ENCODE measurements at regions not wholly inside any gene's neighbourhood (a gene's known extent, or its start where the extent isn't known, plus 50 kb on each side); places are given as distances from the start of the nearest gene placed in this dataset.

DNA sequence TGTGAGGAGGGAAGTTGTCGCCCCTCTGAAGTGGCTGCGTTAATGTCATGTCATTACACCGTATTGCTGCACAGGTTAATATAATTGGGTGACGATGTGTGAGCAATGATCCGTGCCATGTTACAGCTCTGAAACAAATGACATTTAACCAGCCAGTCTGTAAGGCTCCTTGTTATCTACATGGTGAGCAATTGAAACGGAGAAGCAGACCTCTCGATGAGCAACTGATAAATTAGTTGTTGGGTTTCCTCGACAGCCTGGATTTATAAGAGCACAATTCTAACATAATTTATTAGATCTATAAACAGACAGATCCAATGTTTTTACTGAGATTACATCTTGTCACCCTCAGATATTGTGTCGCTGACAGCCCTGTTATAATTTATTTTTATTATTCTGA lies 49.9 kb upstream of the MAFB start:
- no peak for DNase-seq (ENCODE audit: low read depth in 3 of 3, low spot score in 2 of 3)

DNA sequence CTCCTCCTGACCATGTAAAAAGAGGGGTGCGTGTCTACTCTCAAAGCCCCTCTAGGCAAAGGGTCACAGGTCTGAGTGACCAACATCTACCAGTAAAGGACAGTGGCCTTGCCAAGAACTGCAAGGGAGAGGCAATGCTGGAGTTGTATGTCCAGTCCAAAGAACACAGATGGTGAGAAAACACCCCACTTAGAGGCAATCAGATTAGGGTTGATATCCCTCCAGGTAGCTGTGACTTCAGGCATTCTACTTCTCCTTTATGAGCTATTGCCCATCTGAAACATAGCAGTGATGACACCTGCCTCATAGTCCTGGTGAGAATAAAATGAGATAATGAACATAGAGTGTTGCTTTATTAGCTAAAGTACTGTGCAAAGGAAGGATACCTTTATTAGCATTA lies 50.8 kb upstream of the MAFB start:
- no peak for DNase-seq (ENCODE audit: low read depth in 3 of 3, low spot score in 2 of 3)

DNA sequence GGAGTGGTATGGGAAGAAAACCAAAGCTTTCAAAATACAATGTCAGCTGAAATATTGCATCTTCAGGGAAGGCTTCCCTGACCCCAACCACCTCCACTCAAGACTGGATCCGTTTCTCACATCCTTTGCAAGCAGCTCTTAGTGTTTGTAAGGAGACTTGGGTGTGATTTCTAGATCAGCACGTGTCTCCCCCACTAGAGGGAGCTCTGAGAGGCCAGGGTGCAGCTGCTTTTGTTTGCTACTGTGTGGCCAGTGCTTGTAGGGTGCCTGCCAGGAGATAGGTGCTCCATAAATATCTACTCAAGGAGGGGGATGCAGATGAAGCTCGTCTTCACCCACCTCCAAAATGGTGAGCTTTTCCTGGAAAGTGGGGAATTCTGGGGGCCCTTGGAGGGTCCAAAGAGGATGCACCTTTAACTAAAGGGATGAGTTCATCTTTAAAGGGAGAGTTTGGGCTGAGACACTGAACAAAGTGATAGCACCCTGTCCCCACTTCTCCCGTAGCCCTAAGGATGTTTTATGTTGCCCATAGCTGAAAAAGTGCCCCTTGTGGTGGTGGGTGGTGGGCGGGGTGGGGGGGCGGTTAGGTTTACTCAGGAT lies 52.6 kb upstream of the MAFB start:
- DNase-seq (ENCODE audit: low read depth in 3 of 3, low spot score in 2 of 3) = no peak

DNA sequence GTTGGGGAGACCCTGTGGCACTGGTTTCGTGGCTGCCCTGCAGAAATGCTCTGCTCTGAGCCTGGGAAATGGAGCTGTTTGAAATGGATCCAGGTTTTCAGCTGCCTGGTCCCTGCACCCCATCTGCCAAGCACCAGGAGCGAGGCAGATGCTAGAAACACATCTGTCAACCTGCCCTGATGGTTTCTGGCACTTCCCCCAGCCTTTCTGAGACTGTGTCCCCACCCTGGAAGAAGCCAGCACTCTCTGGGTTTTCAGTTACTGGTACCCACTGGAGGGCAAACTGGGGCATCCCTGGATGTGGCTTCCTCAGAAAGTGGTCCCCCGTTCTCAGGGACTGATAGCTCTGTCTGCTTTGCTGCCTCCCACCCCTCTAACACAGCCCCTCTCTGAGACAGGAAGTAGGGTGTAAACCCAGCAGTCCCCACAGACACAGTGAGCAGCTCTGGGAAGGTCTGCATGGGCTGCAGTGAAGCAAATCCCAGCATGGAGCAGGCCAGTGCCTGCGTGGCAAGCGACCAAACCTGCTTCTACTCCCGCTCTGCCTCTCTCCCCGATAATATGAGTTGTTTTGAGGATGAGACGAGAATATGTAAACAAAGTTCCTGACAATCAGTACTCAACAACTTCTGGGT lies 54.2 kb upstream of the MAFB start:
- DNase-seq (ENCODE audit: low read depth in 3 of 3, low spot score in 2 of 3) = no peak

DNA sequence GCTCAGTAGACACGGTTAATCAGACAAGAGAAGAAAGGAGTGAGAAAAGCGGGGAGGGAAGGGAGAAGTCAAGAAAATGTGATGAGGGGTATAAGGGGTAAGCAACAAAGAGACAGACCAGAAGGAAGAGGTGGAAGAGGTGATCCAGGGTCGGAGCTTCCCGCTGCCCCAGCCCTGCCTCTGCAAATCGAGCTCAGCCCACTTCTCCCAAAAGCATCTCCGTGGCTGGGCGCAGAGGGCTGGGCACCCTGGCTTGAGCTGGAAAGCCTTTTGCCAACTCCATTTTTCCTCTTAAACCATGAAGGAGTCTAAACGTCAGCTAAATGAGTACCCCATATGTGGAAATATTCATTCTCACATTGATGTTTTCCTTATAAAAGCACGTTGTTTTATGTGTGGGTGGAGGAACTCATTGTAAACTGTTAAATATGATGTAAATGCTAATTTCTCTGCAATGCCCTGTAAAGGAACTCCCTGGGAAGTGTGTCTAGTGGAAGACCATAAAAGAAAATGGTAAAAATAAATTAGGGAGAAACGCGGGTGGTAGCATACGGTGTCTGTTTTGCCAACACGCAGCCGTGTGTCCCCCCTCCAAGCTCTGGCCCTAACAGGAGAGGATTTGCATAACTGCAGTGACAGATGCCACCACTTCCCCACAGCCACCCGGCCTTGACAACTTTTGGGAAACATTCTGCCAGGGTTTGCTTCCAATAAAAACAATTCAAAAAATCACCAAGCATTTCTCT lies 55.2 kb upstream of the MAFB start:
- no peak for DNase-seq (ENCODE audit: low read depth in 3 of 3, low spot score in 2 of 3)

DNA sequence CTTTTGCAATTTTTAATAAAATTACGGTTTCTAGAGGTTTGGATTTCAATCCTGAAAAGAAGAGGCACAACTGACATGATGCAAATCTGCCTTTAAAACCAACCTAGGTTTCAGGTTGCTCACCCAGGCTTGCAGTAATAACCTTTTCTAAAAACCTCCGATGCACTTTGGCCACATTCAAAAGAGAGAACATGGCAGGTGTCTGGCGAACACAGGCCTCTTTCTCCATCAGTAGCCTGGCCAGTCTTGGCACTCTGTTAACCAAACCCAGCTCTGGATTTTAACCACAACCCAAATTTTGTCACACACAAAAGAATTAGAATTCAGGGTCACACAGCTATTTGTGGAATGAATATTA lies 55.8 kb upstream of the MAFB start:
- DNase-seq (ENCODE audit: low read depth in 3 of 3, low spot score in 2 of 3) = no peak

DNA sequence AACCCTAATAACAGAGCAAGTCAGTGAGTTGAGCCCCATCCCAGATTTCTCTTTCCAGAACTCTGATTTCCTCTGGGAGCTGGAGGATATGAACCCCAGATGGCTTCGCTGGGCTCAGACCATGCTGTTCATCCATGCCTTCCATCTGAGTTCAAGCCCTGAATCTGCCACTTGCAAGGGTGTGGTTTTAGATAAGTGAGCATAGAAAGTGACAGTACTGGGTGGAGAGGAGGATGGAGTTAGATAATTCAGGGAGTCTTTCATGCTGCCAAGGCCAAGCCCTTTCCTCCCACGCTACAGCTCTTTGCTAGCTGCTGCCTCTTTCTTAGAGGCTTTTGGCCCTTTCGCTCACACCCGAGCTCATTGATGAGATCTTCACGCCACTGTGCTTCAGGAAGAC lies 57.2 kb upstream of the MAFB start:
- DNase-seq (ENCODE audit: low read depth in 3 of 3, low spot score in 2 of 3) = no peak

DNA sequence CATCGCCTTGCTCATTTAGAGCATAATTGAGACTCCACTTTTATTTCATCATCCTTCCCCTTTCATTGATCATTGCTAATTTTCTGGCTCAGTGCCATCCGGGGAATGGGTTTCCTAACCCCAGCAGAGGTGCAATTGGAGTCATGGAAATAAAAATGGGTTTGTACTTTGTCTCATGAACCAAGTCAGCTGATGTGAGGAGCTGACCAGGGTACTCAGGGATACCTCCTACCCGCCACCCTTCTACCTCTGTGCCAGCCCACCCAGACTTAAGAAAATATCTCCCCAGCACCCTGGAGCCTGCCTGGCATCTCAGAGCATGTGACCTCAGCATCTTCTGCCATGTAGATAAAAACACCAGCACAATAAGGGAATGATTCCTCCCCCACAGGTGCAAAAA lies 59.1 kb upstream of the MAFB start:
- DNase-seq (ENCODE audit: low read depth in 3 of 3, low spot score in 2 of 3) = no peak

DNA sequence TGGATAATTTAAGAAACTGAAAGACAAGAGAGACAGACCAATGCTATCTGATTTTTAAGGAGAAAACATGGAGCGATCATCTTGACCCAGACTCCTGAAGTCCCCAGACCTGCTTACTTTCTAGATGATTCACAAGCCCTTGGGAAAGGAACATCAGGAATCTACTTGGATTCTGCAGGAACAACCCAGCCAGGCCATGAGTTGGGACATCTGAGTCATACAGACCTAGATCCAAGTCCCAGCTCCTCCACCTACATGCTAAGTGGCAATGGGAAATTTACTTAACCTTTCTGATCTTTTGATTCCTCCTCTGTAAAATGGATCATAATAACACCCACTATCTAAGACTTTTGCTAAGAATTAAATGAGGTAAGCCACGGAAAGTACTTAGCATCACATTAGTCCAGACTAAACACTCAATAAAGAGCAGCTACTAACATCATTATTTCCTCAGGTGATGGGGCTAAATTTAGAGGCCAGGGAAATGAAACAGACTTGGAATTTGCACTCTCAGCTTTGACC lies 61.0 kb upstream of the MAFB start:
- no peak for DNase-seq (ENCODE audit: low read depth in 3 of 3, low spot score in 2 of 3)

DNA sequence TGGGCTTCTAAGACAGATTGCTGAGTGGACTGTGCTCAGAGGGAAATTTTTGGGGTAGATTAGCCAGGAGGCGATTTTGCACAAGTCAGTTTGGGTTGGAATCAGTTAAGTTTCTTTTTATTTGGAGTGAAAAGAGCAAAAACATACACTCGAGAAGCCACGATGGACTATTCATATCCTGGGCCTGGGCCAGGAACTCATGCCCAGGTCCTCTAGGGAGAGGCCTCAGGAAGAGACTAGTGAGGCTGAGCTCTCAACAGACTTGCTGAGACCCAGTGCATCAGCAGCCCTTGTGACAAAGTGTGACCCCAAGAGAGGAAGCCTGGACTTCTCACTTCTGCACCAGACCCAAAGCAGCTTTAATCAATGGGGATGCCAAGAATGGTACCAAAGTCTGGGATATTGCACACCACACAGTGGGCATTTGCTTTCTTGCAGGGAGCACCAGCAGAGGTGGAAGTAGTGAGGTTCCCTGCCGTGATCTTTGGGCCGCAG lies 61.6 kb upstream of the MAFB start:
- DNase-seq (ENCODE audit: low read depth in 3 of 3, low spot score in 2 of 3) = no peak

DNA sequence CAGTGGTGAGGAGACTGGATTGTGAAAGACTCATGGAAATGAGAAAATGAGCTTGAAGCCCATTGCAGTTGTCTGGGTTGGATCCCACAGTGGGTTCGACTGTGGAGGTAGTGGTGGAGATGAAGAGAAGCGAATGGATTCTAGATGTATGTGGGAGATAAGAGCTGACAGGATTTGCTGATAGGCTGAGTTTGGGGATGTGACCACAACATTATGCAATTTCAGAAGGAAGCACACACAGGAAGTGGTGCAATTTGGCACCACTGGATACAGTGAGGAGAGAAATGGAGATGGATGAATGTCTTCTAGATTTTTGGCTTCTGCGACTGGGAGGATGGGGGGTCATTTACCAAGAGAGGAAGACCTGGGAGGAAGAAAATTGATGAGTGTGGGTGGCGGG lies 64.4 kb upstream of the MAFB start:
- DNase-seq (ENCODE audit: low read depth in 3 of 3, low spot score in 2 of 3) = no peak

DNA sequence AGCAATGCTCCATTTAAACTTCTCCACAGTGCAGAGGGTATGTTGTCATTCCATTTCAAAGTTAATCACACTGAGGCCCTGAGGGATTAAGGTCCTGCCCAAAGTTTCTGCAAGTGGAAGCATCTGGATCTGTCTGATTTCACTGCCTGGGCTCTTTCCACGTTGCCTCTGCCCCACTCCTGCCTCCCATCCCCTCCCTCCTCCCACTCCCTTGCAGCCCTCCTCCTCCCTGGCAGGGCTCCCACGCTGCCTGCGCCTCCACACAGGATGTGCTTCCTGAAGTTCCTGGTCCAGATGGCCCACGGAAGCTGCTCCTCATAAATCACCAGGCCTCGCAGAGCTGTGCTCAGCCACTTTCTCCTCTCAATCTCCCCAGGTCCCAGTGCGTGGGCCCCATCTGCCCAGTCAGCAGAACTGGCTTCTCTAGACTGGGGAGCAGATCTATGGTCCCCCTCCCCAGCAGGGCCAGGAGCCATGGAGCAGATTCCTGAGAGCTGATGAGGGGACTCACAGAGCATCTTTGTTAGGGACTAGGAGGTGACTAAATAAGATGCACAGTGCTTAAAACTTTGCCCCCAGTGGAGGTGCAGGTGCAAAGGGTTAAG lies 65.4 kb upstream of the MAFB start:
- DNase-seq (ENCODE audit: low read depth in 3 of 3, low spot score in 2 of 3) = peak in 1 of 3 donors; percentile 8

DNA sequence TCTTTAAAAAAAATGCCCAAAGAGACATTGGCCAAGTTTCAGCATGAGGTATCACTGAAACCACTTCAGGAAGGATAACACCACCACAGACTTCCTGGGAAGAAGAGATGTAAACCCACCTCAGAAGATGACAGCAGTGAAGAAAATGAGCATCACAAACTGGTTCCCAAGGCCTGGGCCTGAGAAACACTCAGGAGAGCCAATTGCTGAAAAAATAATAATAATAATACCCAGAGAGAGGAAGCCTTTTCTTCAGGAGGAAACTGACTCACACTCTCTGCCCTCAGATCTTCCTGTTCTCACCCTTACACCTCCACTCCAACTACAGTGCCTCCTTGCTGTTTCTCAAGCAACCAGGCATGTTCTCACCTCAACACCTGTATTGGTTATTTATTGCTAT lies 68.1 kb upstream of the MAFB start:
- DNase-seq (ENCODE audit: low read depth in 3 of 3, low spot score in 2 of 3) = no peak

DNA sequence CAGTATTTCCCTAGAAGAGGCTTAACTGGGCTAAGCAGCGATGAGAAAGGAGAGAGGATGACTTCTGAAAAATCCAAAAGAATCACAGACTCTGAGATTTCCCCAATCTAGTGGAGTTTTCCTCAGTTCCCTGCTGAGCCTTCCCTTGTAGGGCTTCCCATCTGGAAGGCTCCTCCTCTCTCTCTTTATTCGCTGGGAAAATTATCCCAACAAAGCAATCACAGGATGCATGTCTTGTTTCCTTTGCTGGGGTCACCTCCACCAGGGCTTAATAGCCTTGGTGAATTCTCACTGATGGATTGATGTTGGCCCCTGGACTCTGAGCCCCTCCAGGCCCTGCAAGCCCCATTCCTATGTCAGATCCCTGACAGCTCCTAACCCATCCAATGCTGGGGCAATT lies 69.8 kb upstream of the MAFB start:
- no peak for DNase-seq (ENCODE audit: low read depth in 3 of 3, low spot score in 2 of 3)

DNA sequence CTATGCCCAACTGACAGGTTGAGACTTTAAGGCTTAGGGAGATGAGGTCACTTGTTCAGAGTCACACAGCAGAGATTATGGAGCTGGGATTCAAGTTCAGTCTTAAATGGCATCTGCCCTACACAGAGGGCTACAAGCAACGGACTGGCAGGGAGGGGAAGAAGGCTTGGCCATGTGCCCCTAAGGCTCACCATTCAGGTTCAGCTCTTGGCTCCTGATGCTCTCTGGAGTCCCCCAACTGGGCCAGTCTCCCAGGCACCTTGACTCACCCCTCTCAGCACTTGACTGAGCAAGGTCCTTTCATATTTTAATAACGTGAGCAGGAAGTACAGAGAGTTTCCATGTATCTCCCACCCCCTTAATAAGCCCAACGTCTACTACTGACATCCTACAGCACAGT lies 71.4 kb upstream of the MAFB start:
- no peak for DNase-seq (ENCODE audit: low read depth in 3 of 3, low spot score in 2 of 3)

DNA sequence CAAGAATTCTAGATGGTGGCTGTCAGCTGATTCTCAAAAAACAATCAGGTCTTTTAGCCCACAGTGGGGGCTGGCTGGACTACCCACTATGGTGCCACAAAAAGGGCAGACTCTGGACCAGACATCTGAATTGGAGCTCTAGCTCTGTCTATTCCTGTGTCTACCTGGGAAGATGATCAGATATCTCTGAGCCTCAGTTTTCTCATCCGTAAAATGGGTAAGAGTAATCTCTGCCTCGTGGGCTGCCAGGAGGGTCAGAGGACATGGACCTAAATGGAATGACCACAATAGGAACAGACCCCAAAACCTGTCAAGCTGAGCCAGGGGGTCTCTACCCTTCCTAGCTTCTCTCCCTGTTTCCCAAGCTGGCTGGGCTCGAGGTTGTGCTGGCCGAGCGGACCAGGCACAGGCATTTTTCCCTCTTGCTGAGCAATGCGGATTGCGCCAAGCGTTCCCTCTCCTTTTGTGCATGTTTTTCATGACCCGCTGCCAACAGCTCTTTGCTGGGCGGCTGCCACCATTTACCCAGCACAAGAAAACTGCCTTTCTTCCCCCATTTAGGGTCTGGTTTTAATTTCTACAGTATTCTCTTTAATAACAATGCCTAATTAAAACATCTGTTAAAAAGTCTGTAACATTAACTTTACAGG lies 74.7 kb upstream of the MAFB start:
- DNase-seq (ENCODE audit: low read depth in 3 of 3, low spot score in 2 of 3) = no peak

DNA sequence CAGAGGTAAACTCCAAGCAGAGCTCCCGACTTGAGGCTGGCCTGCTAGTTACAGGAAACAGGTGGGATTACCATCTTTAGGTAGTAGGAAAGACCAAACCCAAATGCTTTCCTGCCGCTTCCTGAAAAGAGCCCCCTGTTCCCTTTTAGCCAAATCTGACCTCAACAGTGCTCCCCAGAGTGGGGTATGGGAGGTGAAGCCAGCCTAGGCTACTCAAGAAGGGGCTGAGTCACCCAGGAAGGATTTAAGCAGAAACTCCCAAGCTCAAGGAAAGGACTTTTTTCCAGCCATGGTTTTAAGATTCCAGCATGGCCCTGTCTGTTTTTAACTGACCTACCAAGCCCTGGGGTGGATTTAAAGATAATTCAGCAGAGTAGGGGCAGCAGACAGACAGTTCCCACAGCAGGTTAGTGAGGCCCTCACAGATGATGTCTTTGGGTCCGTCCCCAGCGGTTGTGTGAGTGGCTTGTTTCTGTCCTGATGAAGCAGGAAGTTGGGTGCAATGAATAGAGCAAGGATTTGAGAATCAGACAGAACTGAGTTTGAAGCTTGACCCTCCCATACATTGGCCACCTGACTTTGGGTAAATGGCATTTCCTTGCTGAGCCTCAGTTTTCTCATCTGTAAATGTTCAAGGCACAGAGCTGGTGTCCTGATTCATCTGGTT lies 76.9 kb upstream of the MAFB start:
- DNase-seq (ENCODE audit: low read depth in 3 of 3, low spot score in 2 of 3) = no peak

DNA sequence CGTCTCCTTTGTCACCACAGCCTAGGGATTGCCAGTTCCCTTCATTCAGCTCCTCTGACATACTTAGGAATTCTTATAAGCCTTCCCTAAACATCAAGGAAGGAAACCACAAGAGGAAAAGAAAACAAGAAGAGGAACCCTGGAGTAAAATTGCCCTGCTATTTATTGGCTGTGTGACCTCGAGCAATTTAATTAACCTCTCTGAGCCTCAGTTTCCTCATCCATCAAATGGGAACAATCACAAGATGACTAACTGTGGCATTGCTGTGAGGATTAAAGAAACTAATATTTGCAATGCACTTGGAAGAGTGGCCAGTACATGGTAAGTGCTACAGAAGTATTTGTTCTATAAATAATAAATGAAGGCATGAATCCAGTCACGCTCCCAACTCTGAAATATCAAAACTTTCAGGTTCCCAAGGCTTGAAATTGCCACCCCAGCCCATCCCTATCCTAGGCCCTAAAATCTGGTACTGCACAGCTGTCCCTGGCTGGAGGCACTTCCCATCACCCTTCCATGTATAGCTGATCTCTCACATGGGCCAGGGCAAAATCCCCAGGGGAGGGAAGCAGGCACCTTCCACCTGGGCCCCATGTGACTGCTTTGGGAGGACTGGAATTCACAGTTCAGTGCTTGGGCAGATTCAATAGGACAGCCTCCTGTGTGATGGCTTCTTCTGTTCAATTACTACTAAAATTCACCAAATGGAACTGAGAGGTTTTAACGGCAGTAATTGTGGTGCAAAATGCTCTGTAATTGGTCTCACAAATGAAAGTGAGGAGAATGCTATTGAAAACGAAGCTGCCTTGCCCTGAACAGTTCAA lies 78.0 kb upstream of the MAFB start:
- no peak for DNase-seq (ENCODE audit: low read depth in 3 of 3, low spot score in 2 of 3)

DNA sequence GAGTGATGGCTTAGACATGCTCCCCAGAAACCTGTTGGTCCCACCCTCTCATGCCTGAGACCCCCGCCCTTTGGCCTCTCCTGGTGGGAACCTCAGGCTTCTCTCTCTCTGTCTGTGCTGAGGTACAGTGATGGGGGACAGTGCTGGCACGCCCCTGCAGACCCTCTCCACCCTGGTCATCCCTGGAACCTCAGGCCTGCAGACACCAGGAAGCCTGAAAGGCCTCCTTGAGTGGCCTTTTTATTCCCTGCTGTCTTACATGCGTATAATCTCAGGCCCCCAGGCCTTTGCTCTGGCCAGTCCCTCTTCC lies 78.5 kb upstream of the MAFB start:
- DNase-seq (ENCODE audit: low read depth in 3 of 3, low spot score in 2 of 3) = no peak

DNA sequence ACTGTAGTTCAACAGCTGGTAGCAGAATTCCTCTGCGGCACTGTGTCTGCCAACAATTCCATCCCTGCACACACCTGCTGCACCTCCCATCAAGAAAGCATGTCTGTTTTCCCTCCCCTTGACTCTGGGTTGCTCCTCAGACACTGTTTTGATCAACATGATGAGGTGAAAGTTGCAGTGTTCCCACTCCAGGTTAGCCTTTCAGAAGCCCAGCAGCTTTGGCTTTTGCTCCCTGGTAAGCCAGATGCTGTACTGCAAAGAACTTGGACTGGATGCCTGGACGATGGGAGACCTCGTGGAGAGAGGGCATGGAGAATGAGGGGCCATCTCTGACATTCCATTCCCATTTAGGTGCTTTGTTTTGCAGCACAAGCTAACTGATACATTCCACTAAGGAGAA lies 79.1 kb upstream of the MAFB start:
- no peak for DNase-seq (ENCODE audit: low read depth in 3 of 3, low spot score in 2 of 3)
